DND-41 (cell line): ENCODE measurements at regions not wholly inside any gene's neighbourhood (a gene's known extent, or its start where the extent isn't known, plus 50 kb on each side); places are given as distances from the start of the nearest gene placed in this dataset.

Experiments
- CTCF ChIP-seq: IDR thresholded peaks from 2 replicates; pipeline ENCODE4 v1.5.1; 2012; ENCODE audit warnings: borderline replicate concordance, low read length, moderate library complexity, mild to moderate bottlenecking; ENCODE audit not compliant: poor library complexity, severe bottlenecking; ENCODE audit errors: extremely low read depth
- EZH2 ChIP-seq: IDR thresholded peaks from 3 replicates; pipeline ENCODE4 v1.6.1; 2012; ENCODE audit warnings: borderline replicate concordance, low read depth, mild to moderate bottlenecking, moderate library complexity, low read length, inconsistent platforms; ENCODE audit not compliant: severe bottlenecking

GRCh38 chrX:30156009-30156408 lies 59.4 kb upstream of the MAGEB2 start:
- TF ChIP-seq CTCF (no peak), EZH2 (no peak)
